ENCODE measurements at regions not wholly inside any gene's neighbourhood (a gene's known extent, or its start where the extent isn't known, plus 50 kb on each side); places are given as distances from the start of the nearest gene placed in this dataset.

- POLR2A ChIA-PET = no interaction called here
- TF ChIP-seq NFRKB (IDR thresholded peaks at IDR 0.05) = no peak
- no peak for TF ChIP-seq FOXA1 (IDR thresholded peaks at IDR 0.05)
- no peak for TF ChIP-seq LEF1 (IDR thresholded peaks at IDR 0.05; ENCODE audit: borderline replicate concordance)
- TF ChIP-seq PKNOX1 (IDR thresholded peaks at IDR 0.05) = no peak
- no peak for TF ChIP-seq BHLHE40 (IDR thresholded peaks at IDR 0.05; ENCODE audit: borderline replicate concordance)
- TF ChIP-seq ZNF384 (IDR thresholded peaks at IDR 0.05) = no peak
- TF ChIP-seq CTBP1 (IDR thresholded peaks at IDR 0.05; ENCODE audit: borderline replicate concordance) = no peak
- no peak for TF ChIP-seq ARNT (IDR thresholded peaks at IDR 0.05)
- TF ChIP-seq FOXM1 (IDR thresholded peaks at IDR 0.05; ENCODE audit: borderline replicate concordance) = no peak
- TF ChIP-seq L3MBTL2 (conservative IDR thresholded peaks at IDR 0.05) = no peak
- TF ChIP-seq SUZ12 (IDR thresholded peaks at IDR 0.05) = no peak
- TF ChIP-seq FOXK2 (IDR thresholded peaks at IDR 0.05) = no peak
- TF ChIP-seq HDGF (IDR thresholded peaks at IDR 0.05; ENCODE audit: borderline replicate concordance) = no peak
- no peak for TF ChIP-seq SP1 (IDR thresholded peaks at IDR 0.05)
- no peak for TF ChIP-seq TARDBP (IDR thresholded peaks at IDR 0.05)
- no peak for TF ChIP-seq ELF4 (IDR thresholded peaks at IDR 0.05)
- no peak for DNase-seq (ENCODE audit: extremely low spot score)
- CTCF ChIA-PET = no interaction called here
Observed at GRCh38 chr11:80077113-80077512, 636.3 kb upstream of the TENM4 start.

GRCh38 chr11:80074837-80075236 is 634.0 kb upstream of the TENM4 start:
- DNase-seq (ENCODE audit: extremely low spot score) = no peak
- CTCF ChIA-PET = no interaction called here
- TF ChIP-seq ZNF384 (IDR thresholded peaks at IDR 0.05) (no peak), TARDBP (IDR thresholded peaks at IDR 0.05) (no peak), L3MBTL2 (conservative IDR thresholded peaks at IDR 0.05) (no peak), SP1 (IDR thresholded peaks at IDR 0.05) (no peak), FOXA1 (IDR thresholded peaks at IDR 0.05) (no peak), HDGF (IDR thresholded peaks at IDR 0.05; ENCODE audit: borderline replicate concordance) (no peak), FOXM1 (IDR thresholded peaks at IDR 0.05; ENCODE audit: borderline replicate concordance) (no peak), NFRKB (IDR thresholded peaks at IDR 0.05) (no peak), BHLHE40 (IDR thresholded peaks at IDR 0.05; ENCODE audit: borderline replicate concordance) (no peak), PKNOX1 (IDR thresholded peaks at IDR 0.05) (no peak), LEF1 (IDR thresholded peaks at IDR 0.05; ENCODE audit: borderline replicate concordance) (no peak), CTBP1 (IDR thresholded peaks at IDR 0.05; ENCODE audit: borderline replicate concordance) (no peak), ARNT (IDR thresholded peaks at IDR 0.05) (no peak), FOXK2 (IDR thresholded peaks at IDR 0.05) (no peak), ELF4 (IDR thresholded peaks at IDR 0.05) (no peak), SUZ12 (IDR thresholded peaks at IDR 0.05) (no peak)
- POLR2A ChIA-PET = no interaction called here

- no peak for TF ChIP-seq TARDBP (IDR thresholded peaks at IDR 0.05)
- no peak for TF ChIP-seq PKNOX1 (IDR thresholded peaks at IDR 0.05)
- no peak for DNase-seq (ENCODE audit: extremely low spot score)
- ChIA-PET POLR2A (no interaction called here), CTCF (no interaction called here)
Observed at GRCh38 chr11:80066291-80066690, 625.5 kb upstream of the TENM4 start.

- TF ChIP-seq FOXK2 (IDR thresholded peaks at IDR 0.05) = no peak
- no peak for TF ChIP-seq NFRKB (IDR thresholded peaks at IDR 0.05)
- TF ChIP-seq BHLHE40 (IDR thresholded peaks at IDR 0.05; ENCODE audit: borderline replicate concordance) = no peak
- TF ChIP-seq FOXM1 (IDR thresholded peaks at IDR 0.05; ENCODE audit: borderline replicate concordance) = no peak
- no peak for TF ChIP-seq TARDBP (IDR thresholded peaks at IDR 0.05)
- no peak for TF ChIP-seq FOXA1 (IDR thresholded peaks at IDR 0.05)
- no peak for TF ChIP-seq L3MBTL2 (conservative IDR thresholded peaks at IDR 0.05)
- no peak for TF ChIP-seq SP1 (IDR thresholded peaks at IDR 0.05)
- no peak for TF ChIP-seq ZNF384 (IDR thresholded peaks at IDR 0.05)
- TF ChIP-seq ELF4 (IDR thresholded peaks at IDR 0.05) = no peak
- no peak for TF ChIP-seq SUZ12 (IDR thresholded peaks at IDR 0.05)
- TF ChIP-seq LEF1 (IDR thresholded peaks at IDR 0.05; ENCODE audit: borderline replicate concordance) = no peak
- no peak for TF ChIP-seq CTBP1 (IDR thresholded peaks at IDR 0.05; ENCODE audit: borderline replicate concordance)
- no peak for TF ChIP-seq HDGF (IDR thresholded peaks at IDR 0.05; ENCODE audit: borderline replicate concordance)
- no peak for TF ChIP-seq PKNOX1 (IDR thresholded peaks at IDR 0.05)
- TF ChIP-seq ARNT (IDR thresholded peaks at IDR 0.05) = no peak
- no peak for DNase-seq (ENCODE audit: extremely low spot score)
- ChIA-PET POLR2A (no interaction called here), CTCF (no interaction called here)
Observed at GRCh38 chr11:80065086-80065485, 624.3 kb upstream of the TENM4 start.

GRCh38 chr11:80061056-80061455 is 620.2 kb upstream of the TENM4 start:
- TF ChIP-seq FOXM1 (IDR thresholded peaks at IDR 0.05; ENCODE audit: borderline replicate concordance) (no peak), BHLHE40 (IDR thresholded peaks at IDR 0.05; ENCODE audit: borderline replicate concordance) (no peak), TARDBP (IDR thresholded peaks at IDR 0.05) (no peak), PKNOX1 (IDR thresholded peaks at IDR 0.05) (no peak), L3MBTL2 (conservative IDR thresholded peaks at IDR 0.05) (no peak), ELF4 (IDR thresholded peaks at IDR 0.05) (no peak), HDGF (IDR thresholded peaks at IDR 0.05; ENCODE audit: borderline replicate concordance) (no peak), CTBP1 (IDR thresholded peaks at IDR 0.05; ENCODE audit: borderline replicate concordance) (no peak), FOXA1 (IDR thresholded peaks at IDR 0.05) (no peak), FOXK2 (IDR thresholded peaks at IDR 0.05) (no peak), SUZ12 (IDR thresholded peaks at IDR 0.05) (no peak), NFRKB (IDR thresholded peaks at IDR 0.05) (no peak), ARNT (IDR thresholded peaks at IDR 0.05) (no peak)
- CTCF ChIA-PET = no interaction called here
- DNase-seq (ENCODE audit: extremely low spot score) = no peak
- POLR2A ChIA-PET = no interaction called here
